ENCODE measurements at regions not wholly inside any gene's neighbourhood (a gene's known extent, or its start where the extent isn't known, plus 50 kb on each side); places are given as distances from the start of the nearest gene placed in this dataset.

DNA sequence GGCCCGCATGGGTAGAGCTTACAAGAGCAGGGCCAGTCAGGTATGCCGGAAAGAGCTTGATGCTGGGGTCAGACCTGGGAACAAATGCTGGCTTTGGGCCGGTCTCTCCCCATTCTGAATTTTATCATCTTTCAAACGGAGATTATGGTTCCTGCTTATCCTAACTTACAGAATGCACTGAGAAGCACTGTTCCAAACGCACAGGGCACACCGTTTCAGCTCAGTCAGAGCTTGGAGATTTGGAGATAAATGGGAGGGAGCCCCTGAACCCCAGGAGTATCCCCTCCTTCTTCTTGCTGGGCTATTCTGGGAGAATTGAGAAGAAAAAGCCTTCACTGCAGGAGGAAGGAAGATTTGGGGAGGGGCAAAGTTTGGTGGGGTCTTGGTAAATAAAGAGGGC, 169.4 kb downstream of the DDX1 start:
- no peak overlapping the region for H3K27ac Mint-ChIP-seq
- ATAC-seq (ENCODE audit: poor library complexity) (no peak), DNase-seq (no peak)
- CTCF ChIA-PET, result no interaction called here
- POLR2A ChIA-PET, result no interaction called here
- H3K27me3 Mint-ChIP-seq, result no peaks in the 10 kb centered on the region
- peaks cover 0 to 11% of the 10 kb centered on the region in 2 experiments for H3K9me3 ChIP-seq (ENCODE audit: control insufficient read depth in 1 of 2, insufficient read depth in 1 of 2, low read length in 2 of 2)
- H3K27ac ChIP-seq (ENCODE audit: low read depth in 1 of 2, low read length in 2 of 2), result no peak overlapping the region
- H3K4me3 Mint-ChIP-seq, result no peak overlapping the region
- H3K4me1 Mint-ChIP-seq (ENCODE audit: low read depth), result no peaks in the 10 kb centered on the region
- H3K27me3 ChIP-seq (ENCODE audit: control insufficient read depth in 1 of 2, insufficient read depth in 2 of 2, low read length in 2 of 2), result peaks cover 0 to 4% of the 10 kb centered on the region in 2 experiments
- H3K9me3 Mint-ChIP-seq, result no peaks in the 10 kb centered on the region
- TF ChIP-seq, protein P1, sequence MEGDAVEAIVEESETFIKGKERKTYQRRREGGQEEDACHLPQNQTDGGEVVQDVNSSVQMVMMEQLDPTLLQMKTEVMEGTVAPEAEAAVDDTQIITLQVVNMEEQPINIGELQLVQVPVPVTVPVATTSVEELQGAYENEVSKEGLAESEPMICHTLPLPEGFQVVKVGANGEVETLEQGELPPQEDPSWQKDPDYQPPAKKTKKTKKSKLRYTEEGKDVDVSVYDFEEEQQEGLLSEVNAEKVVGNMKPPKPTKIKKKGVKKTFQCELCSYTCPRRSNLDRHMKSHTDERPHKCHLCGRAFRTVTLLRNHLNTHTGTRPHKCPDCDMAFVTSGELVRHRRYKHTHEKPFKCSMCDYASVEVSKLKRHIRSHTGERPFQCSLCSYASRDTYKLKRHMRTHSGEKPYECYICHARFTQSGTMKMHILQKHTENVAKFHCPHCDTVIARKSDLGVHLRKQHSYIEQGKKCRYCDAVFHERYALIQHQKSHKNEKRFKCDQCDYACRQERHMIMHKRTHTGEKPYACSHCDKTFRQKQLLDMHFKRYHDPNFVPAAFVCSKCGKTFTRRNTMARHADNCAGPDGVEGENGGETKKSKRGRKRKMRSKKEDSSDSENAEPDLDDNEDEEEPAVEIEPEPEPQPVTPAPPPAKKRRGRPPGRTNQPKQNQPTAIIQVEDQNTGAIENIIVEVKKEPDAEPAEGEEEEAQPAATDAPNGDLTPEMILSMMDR (IDR thresholded peaks at IDR 0.05), result no peak
- H3K4me1 ChIP-seq (ENCODE audit: insufficient read depth, low read length), result no peaks in the 10 kb centered on the region
- no peaks in the 10 kb centered on the region for H3K36me3 ChIP-seq (ENCODE audit: insufficient read depth, low read length)
- intact Hi-C loops (cut with DNase I, micrococcal nuclease), result no loop called here
- no peak overlapping the region for H3K4me3 ChIP-seq (ENCODE audit: low read length)
- H3K36me3 Mint-ChIP-seq (ENCODE audit: low read depth), result no peaks in the 10 kb centered on the region

DNA sequence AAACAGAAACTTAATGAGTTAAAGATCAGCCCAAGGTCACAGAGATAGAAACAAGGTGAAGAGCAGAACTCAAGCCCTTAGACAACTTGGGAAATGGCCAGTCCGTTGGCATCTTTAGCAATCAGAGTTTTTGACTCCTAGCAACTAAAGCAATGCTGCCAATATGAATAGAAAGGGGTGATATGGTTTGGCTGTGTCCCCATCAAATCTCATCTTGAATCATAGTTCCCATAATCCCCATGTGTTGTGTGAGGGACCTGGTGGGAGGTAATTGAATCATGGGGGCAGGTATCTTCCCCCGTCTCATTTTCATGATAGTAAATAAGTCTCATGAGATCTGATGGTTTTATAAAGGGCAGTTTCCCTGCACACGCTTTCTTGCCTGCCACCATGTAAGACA, 170.2 kb downstream of the DDX1 start:
- TF ChIP-seq, protein P1 (IDR thresholded peaks at IDR 0.05), result no peak
- Histone ChIP-seq H3K27ac (ENCODE audit: low read depth in 1 of 2, low read length in 2 of 2) (no peak overlapping the region), H3K27me3 (ENCODE audit: control insufficient read depth in 1 of 2, insufficient read depth in 2 of 2, low read length in 2 of 2) (peaks cover 0 to 4% of the 10 kb centered on the region in 2 experiments), H3K4me1 (ENCODE audit: insufficient read depth, low read length) (no peaks in the 10 kb centered on the region), H3K9me3 (ENCODE audit: control insufficient read depth in 1 of 2, insufficient read depth in 1 of 2, low read length in 2 of 2) (peaks cover 0 to 17% of the 10 kb centered on the region in 2 experiments), H3K36me3 (ENCODE audit: insufficient read depth, low read length) (no peaks in the 10 kb centered on the region), H3K4me3 (ENCODE audit: low read length) (no peak overlapping the region)
- ATAC-seq (ENCODE audit: poor library complexity) (no peak), DNase-seq (no peak)
- intact Hi-C loops (cut with DNase I, micrococcal nuclease), result no loop called here
- ChIA-PET POLR2A (no interaction called here), CTCF (no interaction called here)
- Mint-ChIP-seq H3K27me3 (no peaks in the 10 kb centered on the region), H3K4me3 (no peak overlapping the region), H3K9me3 (no peaks in the 10 kb centered on the region), H3K36me3 (ENCODE audit: low read depth) (no peaks in the 10 kb centered on the region), H3K4me1 (ENCODE audit: low read depth) (no peaks in the 10 kb centered on the region), H3K27ac (no peak overlapping the region)

DNA sequence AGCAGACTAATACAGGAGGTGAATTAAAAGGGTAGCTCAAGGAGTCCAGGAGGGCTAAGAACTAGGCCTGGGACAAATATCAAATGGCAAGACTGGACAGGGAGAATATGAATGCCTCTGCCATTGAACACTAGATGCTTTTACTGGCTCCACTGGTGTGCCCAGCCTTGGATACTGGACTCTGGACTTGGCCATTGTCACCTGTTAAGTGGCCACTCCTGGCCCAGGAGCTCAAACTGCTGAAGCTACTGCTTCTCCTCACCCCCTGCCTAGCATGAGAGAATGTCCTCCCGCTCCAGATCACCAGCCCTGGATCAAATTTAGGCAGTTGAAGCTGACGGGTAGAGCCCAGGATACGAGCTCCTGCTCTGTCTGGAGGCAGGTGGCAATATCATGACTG, 170.8 kb downstream of the DDX1 start:
- no peak overlapping the region for H3K27ac Mint-ChIP-seq
- H3K9me3 Mint-ChIP-seq, result no peaks in the 10 kb centered on the region
- Histone ChIP-seq H3K4me3 (ENCODE audit: low read length) (no peak overlapping the region), H3K36me3 (ENCODE audit: insufficient read depth, low read length) (no peaks in the 10 kb centered on the region), H3K9me3 (ENCODE audit: control insufficient read depth in 1 of 2, insufficient read depth in 1 of 2, low read length in 2 of 2) (peaks cover 0 to 17% of the 10 kb centered on the region in 2 experiments), H3K27me3 (ENCODE audit: control insufficient read depth in 1 of 2, insufficient read depth in 2 of 2, low read length in 2 of 2) (peaks cover 0 to 4% of the 10 kb centered on the region in 2 experiments), H3K27ac (ENCODE audit: low read depth in 1 of 2, low read length in 2 of 2) (no peak overlapping the region), H3K4me1 (ENCODE audit: insufficient read depth, low read length) (no peaks in the 10 kb centered on the region)
- no peak overlapping the region for H3K4me3 Mint-ChIP-seq
- H3K4me1 Mint-ChIP-seq (ENCODE audit: low read depth), result no peaks in the 10 kb centered on the region
- TF ChIP-seq, protein P1 (IDR thresholded peaks at IDR 0.05), result no peak
- ChIA-PET POLR2A (no interaction called here), CTCF (no interaction called here)
- no peak for ATAC-seq (ENCODE audit: poor library complexity)
- H3K36me3 Mint-ChIP-seq (ENCODE audit: low read depth), result no peaks in the 10 kb centered on the region
- DNase-seq, result no peak
- intact Hi-C loops (cut with DNase I, micrococcal nuclease), result no loop called here
- H3K27me3 Mint-ChIP-seq, result no peaks in the 10 kb centered on the region
